AG04449 (cell line): ENCODE measurements at regions not wholly inside any gene's neighbourhood (a gene's known extent, or its start where the extent isn't known, plus 50 kb on each side); places are given as distances from the start of the nearest gene placed in this dataset.
"Not testable (repeated sequence)": the region's sequence is repeated elsewhere in the genome, so short reads cannot be mapped to it uniquely, and the experiment has no call there.

Source experiments
- CTCF ChIA-PET: fragments of 350-600 bp; formaldehyde crosslinking; extraction: SDS; loops from one replicate; lab custom pipeline; 2021; ENCODE audit warnings: antibody characterized with exemption; lab: Yijun Ruan, JAX
- POLR2A ChIA-PET: fragments of 400-600, 350-600 bp; formaldehyde crosslinking; extraction: SDS; loops from one replicate; lab custom pipeline; 2020; ENCODE audit warnings: antibody characterized with exemption, inconsistent platforms; lab: Yijun Ruan, JAX
- DNase-seq: peaks from one replicate; pipeline ENCODE4 v3.0.0-alpha.2; 2010; ENCODE audit warnings: low read depth, low spot score
- H3K4me3 ChIP-seq: 2 replicates; pipeline ENCODE4 v1.5.1; 2011; ENCODE audit warnings: low read depth, mild to moderate bottlenecking, control low read depth, low read length
- TF ChIP-seq, protein P1 (sequence below): IDR thresholded peaks from one replicate; pipeline ENCODE4 v1.5.1; 2011; ENCODE audit warnings: mild to moderate bottlenecking, moderate library complexity, low read length, control low read depth, inconsistent platforms; ENCODE audit not compliant: insufficient read depth; ENCODE audit errors: missing control alignments

DNA sequence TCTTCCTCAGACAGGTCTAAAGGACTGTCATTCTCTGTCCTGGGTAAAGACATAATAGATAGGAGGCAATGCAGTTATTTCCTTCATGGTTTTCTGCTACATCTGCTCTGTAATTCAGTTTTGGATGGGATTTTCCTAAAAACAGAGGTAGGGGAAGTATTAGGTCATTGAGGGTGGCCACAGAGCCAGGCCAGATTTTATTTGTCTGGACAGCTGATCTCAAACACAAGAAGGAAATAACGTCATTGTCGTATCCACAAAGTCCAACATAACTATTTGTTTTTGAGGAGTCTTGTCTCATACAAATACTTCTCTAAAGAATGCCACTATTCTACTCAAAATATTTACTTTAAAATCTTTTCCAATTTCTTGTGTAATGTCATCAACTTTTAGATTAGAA is 154.8 kb upstream of the MAP2 start:
- DNase-seq, result no peak
- ChIA-PET CTCF (no interaction called here), POLR2A (no interaction called here)
- TF ChIP-seq, protein P1, sequence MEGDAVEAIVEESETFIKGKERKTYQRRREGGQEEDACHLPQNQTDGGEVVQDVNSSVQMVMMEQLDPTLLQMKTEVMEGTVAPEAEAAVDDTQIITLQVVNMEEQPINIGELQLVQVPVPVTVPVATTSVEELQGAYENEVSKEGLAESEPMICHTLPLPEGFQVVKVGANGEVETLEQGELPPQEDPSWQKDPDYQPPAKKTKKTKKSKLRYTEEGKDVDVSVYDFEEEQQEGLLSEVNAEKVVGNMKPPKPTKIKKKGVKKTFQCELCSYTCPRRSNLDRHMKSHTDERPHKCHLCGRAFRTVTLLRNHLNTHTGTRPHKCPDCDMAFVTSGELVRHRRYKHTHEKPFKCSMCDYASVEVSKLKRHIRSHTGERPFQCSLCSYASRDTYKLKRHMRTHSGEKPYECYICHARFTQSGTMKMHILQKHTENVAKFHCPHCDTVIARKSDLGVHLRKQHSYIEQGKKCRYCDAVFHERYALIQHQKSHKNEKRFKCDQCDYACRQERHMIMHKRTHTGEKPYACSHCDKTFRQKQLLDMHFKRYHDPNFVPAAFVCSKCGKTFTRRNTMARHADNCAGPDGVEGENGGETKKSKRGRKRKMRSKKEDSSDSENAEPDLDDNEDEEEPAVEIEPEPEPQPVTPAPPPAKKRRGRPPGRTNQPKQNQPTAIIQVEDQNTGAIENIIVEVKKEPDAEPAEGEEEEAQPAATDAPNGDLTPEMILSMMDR, result no peak
- no peak overlapping the region for H3K4me3 ChIP-seq

DNA sequence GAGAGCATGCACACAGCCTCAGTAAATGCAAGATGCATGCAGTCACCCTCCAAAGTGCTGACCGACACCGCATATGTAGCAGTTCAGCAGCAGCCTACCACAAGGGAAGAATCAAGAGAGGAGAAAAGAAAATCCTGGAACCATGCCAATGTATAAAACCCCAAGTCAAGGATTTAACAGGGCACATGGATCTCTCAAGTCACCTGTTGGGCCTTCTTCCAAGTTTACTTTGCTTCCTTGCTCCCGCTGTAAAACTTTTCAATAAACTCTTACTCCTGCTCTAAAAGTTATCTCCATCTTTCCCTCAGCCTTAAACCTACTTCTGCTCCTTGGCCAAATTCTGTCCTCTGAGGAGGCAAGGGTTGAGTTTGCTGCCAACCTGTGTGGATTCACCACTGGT is 147.8 kb upstream of the MAP2 start:
- ChIA-PET CTCF (no interaction called here), POLR2A (no interaction called here)
- TF ChIP-seq, protein P1, result no peak
- H3K4me3 ChIP-seq, result no peak overlapping the region
- DNase-seq, result no peak

DNA sequence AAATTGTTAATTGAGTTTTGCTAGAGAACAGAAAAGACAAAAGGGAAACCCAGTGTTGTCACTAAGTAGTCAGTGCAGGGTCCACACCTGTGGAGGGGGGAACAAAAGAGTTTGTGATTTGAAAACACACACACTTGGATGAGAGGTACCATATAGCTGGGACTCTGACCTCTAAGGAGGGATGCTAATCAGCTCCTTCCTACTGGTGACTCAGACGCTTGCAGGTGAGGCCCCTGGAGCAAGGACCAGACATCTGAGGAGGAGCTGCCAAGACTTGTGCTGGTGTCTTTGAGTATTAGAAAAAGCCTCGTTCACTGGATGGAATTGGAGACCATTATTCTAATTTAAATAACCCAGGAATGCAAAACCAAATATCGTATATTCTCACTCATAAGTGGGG is 146.4 kb upstream of the MAP2 start:
- TF ChIP-seq, protein P1, result no peak
- CTCF ChIA-PET, result no interaction called here

DNA sequence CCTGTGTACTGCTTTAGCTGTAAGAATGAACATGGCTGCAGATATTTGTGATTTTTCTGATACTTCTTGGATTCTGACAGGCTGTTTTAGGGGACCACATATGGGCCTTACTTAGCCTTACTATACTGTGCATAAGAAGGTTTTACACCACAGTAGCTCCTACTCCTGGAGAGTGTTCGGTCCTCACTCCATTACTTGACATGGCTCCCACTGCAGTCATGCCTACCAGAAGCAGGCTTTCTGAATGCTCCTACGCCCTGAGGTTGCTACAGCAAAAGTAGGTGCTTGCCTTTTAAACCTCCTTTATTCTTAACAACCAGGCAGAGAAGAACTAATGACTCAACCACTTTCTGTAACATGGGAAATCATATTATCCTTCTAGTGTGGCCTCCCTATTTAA is 125.2 kb upstream of the MAP2 start:
- POLR2A ChIA-PET, result no interaction called here
- no peak overlapping the region for H3K4me3 ChIP-seq
- TF ChIP-seq, protein P1, result no peak
- no peak for DNase-seq
- CTCF ChIA-PET, result no interaction called here

More for the DNA sequence above, 146.4 kb upstream of the MAP2 start:
- POLR2A ChIA-PET, result no interaction called here
- H3K4me3 ChIP-seq, result no peak overlapping the region
- DNase-seq, result no peak

DNA sequence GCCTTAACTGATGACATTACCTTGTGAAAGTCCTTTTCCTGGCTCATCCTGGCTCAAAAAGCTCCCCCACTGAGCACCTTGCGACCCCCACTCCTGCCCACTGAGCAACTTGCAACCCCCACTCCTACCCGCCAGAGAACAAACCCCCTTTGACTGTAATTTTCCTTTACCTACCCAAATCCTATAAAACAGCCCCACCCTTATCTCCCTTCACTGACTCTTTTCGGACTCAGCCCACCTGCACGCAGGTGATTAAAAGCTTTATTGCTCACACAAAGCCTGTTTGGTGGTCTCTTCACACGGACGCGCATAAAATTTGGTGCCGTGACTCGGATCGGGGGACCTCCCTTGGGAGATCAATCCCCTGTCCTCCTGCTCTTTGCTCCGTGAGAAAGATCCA is 124.4 kb upstream of the MAP2 start:
- CTCF ChIA-PET, H3K4me3 ChIP-seq, DNase-seq, POLR2A ChIA-PET: not testable (repeated sequence)

DNA sequence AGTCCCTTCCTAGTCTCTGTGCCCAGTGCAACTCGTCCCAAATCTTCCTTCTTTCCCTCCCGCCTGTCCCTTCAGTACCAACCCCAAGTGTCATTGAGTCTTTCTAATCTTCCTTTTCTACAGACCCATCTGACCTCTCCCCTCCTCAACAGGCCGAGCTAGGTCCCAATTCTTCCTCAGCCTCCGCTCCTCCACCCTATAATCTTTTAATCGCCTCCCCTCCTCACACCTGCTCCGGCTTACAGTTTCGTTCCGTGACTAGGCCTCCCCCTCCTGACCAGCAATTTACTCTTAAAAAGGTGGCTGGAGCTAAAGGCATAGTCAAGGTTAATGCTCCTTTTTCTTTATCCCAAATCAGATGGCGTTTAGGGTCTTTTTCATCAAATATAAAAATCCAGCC is 123.1 kb upstream of the MAP2 start:
- DNase-seq, H3K4me3 ChIP-seq, CTCF ChIA-PET, POLR2A ChIA-PET: not testable (repeated sequence)

DNA sequence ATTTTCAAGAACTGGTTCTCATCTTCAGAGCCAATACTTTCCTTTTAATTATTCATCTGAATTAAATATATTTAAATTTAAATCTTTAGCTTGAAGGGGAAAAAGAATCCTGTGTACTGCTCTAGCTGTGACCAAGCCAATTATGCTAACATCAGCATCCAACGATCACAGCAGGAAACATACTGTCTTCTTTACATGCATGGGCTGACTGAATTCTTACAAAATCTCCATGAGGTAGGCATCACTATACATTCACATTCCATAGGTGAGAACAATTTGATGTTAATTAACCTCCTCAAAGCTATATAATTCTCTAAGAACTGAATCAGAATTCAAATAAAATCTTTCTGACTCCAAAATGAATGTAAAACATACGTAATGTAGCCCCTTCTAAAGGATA is 118.8 kb upstream of the MAP2 start:
- CTCF ChIA-PET, result no interaction called here
- H3K4me3 ChIP-seq, result no peak overlapping the region
- POLR2A ChIA-PET, result no interaction called here
- DNase-seq, result no peak
- TF ChIP-seq, protein P1, result no peak
